WTC11 (cell line): ENCODE measurements at regions not wholly inside any gene's neighbourhood (a gene's known extent, or its start where the extent isn't known, plus 50 kb on each side); places are given as distances from the start of the nearest gene placed in this dataset.

Source experiments
- ATF2 ChIP-seq: sonication (generic); formaldehyde crosslinking; IDR thresholded peaks from 2 replicates; pipeline ENCODE4 v1.8.1; 2022; ENCODE audit warnings: low read depth, missing genetic modification reagents, borderline replicate concordance
- CTCF ChIP-seq: fragments of 200-600 bp; IDR thresholded peaks from 2 replicates; pipeline ENCODE4 v1.8.0; 2022; ENCODE audit warnings: antibody characterized with exemption
- JUN ChIP-seq: sonication (generic); formaldehyde crosslinking; IDR thresholded peaks from 2 replicates; pipeline ENCODE4 v1.8.0; 2023; ENCODE audit warnings: mild to moderate bottlenecking, missing genetic modification reagents
- MLX ChIP-seq: sonication (generic); formaldehyde crosslinking; IDR thresholded peaks from 2 replicates; pipeline ENCODE4 v1.8.1; 2023; ENCODE audit warnings: mild to moderate bottlenecking, missing genetic modification reagents, moderate library complexity
- MYBL2 ChIP-seq: sonication (generic); formaldehyde crosslinking; IDR thresholded peaks from 2 replicates; pipeline ENCODE4 v1.8.1; 2023; ENCODE audit warnings: mild to moderate bottlenecking, moderate library complexity, missing genetic modification reagents
- SOX15 ChIP-seq: fragments of 250-450 bp; sonication (Bioruptor Pico); IDR thresholded peaks from 2 replicates; pipeline ENCODE4 v1.9.0; 2021; ENCODE audit warnings: mild to moderate bottlenecking
- TF ChIP-seq, protein P1 (sequence below): sonication (generic); formaldehyde crosslinking; IDR thresholded peaks from 2 replicates; pipeline ENCODE4 v1.8.0; 2023; ENCODE audit warnings: missing genetic modification reagents, mild to moderate bottlenecking, borderline replicate concordance
- TF ChIP-seq, protein P2 (sequence below): sonication (generic); formaldehyde crosslinking; IDR thresholded peaks from 2 replicates; pipeline ENCODE4 v1.8.1; 2023; ENCODE audit warnings: mild to moderate bottlenecking, missing genetic modification reagents

DNA sequence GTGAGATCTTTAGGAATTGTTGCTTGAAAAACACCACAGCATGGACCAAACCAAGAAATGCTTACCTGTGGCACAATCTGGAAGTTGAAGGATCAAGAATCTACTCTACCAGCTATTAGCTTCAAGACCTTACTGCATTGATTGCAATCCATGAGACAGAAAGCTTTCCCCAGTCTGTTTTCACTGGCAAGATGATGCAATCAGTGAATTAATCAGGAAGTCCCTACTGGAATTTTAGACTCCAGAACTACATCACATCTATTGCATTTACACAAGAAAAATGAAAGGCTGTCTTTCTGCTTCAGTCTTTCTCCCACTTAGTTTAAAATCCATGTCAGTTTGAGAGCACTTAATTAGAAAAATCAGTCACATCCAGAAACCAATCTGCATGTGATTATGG is 191.7 kb downstream of the TFEC start:
- TF ChIP-seq CTCF (no peak), MYBL2 (CRISPR knock-in tag) (no peak), MLX (CRISPR knock-in tag) (no peak), JUN (CRISPR knock-in tag) (no peak), ATF2 (CRISPR knock-in tag) (no peak), SOX15 (no peak)
- TF ChIP-seq, protein P1, sequence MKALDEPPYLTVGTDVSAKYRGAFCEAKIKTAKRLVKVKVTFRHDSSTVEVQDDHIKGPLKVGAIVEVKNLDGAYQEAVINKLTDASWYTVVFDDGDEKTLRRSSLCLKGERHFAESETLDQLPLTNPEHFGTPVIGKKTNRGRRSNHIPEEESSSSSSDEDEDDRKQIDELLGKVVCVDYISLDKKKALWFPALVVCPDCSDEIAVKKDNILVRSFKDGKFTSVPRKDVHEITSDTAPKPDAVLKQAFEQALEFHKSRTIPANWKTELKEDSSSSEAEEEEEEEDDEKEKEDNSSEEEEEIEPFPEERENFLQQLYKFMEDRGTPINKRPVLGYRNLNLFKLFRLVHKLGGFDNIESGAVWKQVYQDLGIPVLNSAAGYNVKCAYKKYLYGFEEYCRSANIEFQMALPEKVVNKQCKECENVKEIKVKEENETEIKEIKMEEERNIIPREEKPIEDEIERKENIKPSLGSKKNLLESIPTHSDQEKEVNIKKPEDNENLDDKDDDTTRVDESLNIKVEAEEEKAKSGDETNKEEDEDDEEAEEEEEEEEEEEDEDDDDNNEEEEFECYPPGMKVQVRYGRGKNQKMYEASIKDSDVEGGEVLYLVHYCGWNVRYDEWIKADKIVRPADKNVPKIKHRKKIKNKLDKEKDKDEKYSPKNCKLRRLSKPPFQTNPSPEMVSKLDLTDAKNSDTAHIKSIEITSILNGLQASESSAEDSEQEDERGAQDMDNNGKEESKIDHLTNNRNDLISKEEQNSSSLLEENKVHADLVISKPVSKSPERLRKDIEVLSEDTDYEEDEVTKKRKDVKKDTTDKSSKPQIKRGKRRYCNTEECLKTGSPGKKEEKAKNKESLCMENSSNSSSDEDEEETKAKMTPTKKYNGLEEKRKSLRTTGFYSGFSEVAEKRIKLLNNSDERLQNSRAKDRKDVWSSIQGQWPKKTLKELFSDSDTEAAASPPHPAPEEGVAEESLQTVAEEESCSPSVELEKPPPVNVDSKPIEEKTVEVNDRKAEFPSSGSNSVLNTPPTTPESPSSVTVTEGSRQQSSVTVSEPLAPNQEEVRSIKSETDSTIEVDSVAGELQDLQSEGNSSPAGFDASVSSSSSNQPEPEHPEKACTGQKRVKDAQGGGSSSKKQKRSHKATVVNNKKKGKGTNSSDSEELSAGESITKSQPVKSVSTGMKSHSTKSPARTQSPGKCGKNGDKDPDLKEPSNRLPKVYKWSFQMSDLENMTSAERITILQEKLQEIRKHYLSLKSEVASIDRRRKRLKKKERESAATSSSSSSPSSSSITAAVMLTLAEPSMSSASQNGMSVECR (CRISPR knock-in tag) = no peak
- TF ChIP-seq, protein P2, sequence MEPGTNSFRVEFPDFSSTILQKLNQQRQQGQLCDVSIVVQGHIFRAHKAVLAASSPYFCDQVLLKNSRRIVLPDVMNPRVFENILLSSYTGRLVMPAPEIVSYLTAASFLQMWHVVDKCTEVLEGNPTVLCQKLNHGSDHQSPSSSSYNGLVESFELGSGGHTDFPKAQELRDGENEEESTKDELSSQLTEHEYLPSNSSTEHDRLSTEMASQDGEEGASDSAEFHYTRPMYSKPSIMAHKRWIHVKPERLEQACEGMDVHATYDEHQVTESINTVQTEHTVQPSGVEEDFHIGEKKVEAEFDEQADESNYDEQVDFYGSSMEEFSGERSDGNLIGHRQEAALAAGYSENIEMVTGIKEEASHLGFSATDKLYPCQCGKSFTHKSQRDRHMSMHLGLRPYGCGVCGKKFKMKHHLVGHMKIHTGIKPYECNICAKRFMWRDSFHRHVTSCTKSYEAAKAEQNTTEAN (CRISPR knock-in tag) = no peak
